ENCODE measurements at regions not wholly inside any gene's neighbourhood (a gene's known extent, or its start where the extent isn't known, plus 50 kb on each side); places are given as distances from the start of the nearest gene placed in this dataset.

DNA sequence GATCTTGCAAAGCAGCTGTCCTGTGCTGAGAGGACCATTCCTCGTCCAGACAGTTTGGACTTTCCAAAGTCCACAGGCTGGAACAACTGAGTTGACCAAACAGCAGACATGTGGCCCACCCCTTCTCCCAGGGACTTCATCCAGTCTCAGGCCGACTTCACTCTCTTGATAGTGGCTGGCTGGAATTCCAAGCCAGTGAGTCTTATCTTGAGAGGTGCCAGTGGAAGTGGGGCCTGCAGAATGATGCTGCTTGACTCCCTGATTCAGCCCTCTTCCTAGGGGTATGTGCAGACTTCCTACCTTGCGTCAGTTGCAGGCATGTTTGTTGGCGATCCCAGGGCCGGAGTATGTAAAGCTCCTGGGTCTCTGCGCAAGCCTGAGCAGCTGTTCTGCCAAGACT is 131.4 kb upstream of the TSLP start:
- TF ChIP-seq SUZ12 (IDR thresholded peaks at IDR 0.05; ENCODE audit: extremely low read depth, insufficient read depth, insufficient read length) (no peak), YY1 (IDR thresholded peaks at IDR 0.05; ENCODE audit: insufficient read depth, insufficient read length) (no peak), ZNF274 (IDR thresholded peaks at IDR 0.05; ENCODE audit: low read depth, low read length) (no peak)
